Activated CD4-positive, CD25-positive, alpha-beta regulatory T cell (primary cell): ENCODE measurements at regions not wholly inside any gene's neighbourhood (a gene's known extent, or its start where the extent isn't known, plus 50 kb on each side); places are given as distances from the start of the nearest gene placed in this dataset.
"Not testable (repeated sequence)": the region's sequence is repeated elsewhere in the genome, so short reads cannot be mapped to it uniquely, and the experiment has no call there.

Source experiments
- DNase-seq, 4 experiments: peaks; one replicate each; lab custom pipeline; 2025; lab: John Stamatoyannopoulos, UW

- DNase-seq = no peak
Observed at GRCh38 chr2:163081754-163082153, 243.2 kb upstream of the KCNH7 start.

GRCh38 chr2:163077241-163077640 is 238.7 kb upstream of the KCNH7 start:
- DNase-seq = no peak

- DNase-seq = no peak
Observed at GRCh38 chr2:163066085-163066484, 227.5 kb upstream of the KCNH7 start.

- DNase-seq = no peak
Observed at GRCh38 chr2:163062524-163062923, 224.0 kb upstream of the KCNH7 start.

GRCh38 chr2:163046615-163047014 is 208.0 kb upstream of the KCNH7 start:
- DNase-seq = no peak

- no peak for DNase-seq
Observed at GRCh38 chr2:163045830-163046229, 207.3 kb upstream of the KCNH7 start.

- DNase-seq = no peak
Observed at GRCh38 chr2:163044114-163044513, 205.5 kb upstream of the KCNH7 start.

- no peak for DNase-seq
Observed at GRCh38 chr2:163043201-163043600, 204.6 kb upstream of the KCNH7 start.

- no peak for DNase-seq
Observed at GRCh38 chr2:163039266-163039665, 200.7 kb upstream of the KCNH7 start.

- no peak for DNase-seq
Observed at GRCh38 chr2:163028807-163029206, 190.2 kb upstream of the KCNH7 start.

- DNase-seq = peak in 1 of 4 experiments; percentile 0
Observed at GRCh38 chr2:163026136-163026775, 187.7 kb upstream of the KCNH7 start.

- DNase-seq = not testable (repeated sequence)
Observed at GRCh38 chr2:163016882-163017281, 178.3 kb upstream of the KCNH7 start.

- no peak for DNase-seq
Observed at GRCh38 chr2:163011000-163011399, 172.4 kb upstream of the KCNH7 start.

- no peak for DNase-seq
Observed at GRCh38 chr2:163008642-163009041, 170.1 kb upstream of the KCNH7 start.

- DNase-seq = no peak
Observed at GRCh38 chr2:162994718-162995117, 156.2 kb upstream of the KCNH7 start.

GRCh38 chr2:162992828-162993227 is 154.3 kb upstream of the KCNH7 start:
- DNase-seq = no peak

- DNase-seq = no peak
Observed at GRCh38 chr2:162989507-162989906, 150.9 kb upstream of the KCNH7 start.

- DNase-seq = no peak
Observed at GRCh38 chr2:162974771-162975170, 136.2 kb upstream of the KCNH7 start.

- DNase-seq = no peak
Observed at GRCh38 chr2:162972383-162972782, 133.8 kb upstream of the KCNH7 start.

- DNase-seq = no peak
Observed at GRCh38 chr2:162968306-162968705, 129.7 kb upstream of the KCNH7 start.

GRCh38 chr2:162967811-162968210 is 129.2 kb upstream of the KCNH7 start:
- DNase-seq = no peak

GRCh38 chr2:162967147-162967546 is 128.6 kb upstream of the KCNH7 start:
- DNase-seq = no peak

- DNase-seq = no peak
Observed at GRCh38 chr2:162965191-162965590, 126.6 kb upstream of the KCNH7 start.

- no peak for DNase-seq
Observed at GRCh38 chr2:162964513-162964912, 125.9 kb upstream of the KCNH7 start.
